ENCODE measurements at regions not wholly inside any gene's neighbourhood (a gene's known extent, or its start where the extent isn't known, plus 50 kb on each side); places are given as distances from the start of the nearest gene placed in this dataset.

- H3K9me2 ChIP-seq (ENCODE audit: insufficient read depth): no peaks in the 10 kb centered on the region
- no peaks in the 10 kb centered on the region for H3F3A ChIP-seq (ENCODE audit: insufficient read depth, low read depth)
- no peaks in the 10 kb centered on the region for H3K27me3 ChIP-seq (ENCODE audit: insufficient read depth, low read depth)
- no peak overlapping the region for H2AFZ ChIP-seq
- no peak overlapping the region for H3K4me3 ChIP-seq
- no peaks in the 10 kb centered on the region for H3K36me3 ChIP-seq (ENCODE audit: low read depth)
- ChIA-PET CTCF (no interaction called here), POLR2A (ENCODE audit: unreplicated experiment) (no interaction called here)
- H3K79me2 ChIP-seq (ENCODE audit: low read depth): no peaks in the 10 kb centered on the region
- H3K4me1 ChIP-seq (replicated peaks; ENCODE audit: insufficient read depth): no peaks in the 10 kb centered on the region
- H4K20me1 ChIP-seq (ENCODE audit: insufficient read depth): no peaks in the 10 kb centered on the region
- TF ChIP-seq EZH2 (IDR thresholded peaks at IDR 0.05; ENCODE audit: low read depth): no peak
- TF ChIP-seq CTCF (conservative IDR thresholded peaks at IDR 0.05): no peak
- H3K27ac ChIP-seq: no peak overlapping the region
- no peak for DNase-seq
- H3K9me3 ChIP-seq (ENCODE audit: insufficient read depth, low read depth): no peaks in the 10 kb centered on the region
- intact Hi-C loops (cut with micrococcal nuclease; ENCODE audit: unreplicated experiment): no loop called here
- no peak overlapping the region for H3K4me2 ChIP-seq
- no TSS peak for BruUV-seq (replicated peaks)
These were observed 188.2 kb downstream of the KCNRG start for GRCh38 chr13:50203256-50203941.

DNA sequence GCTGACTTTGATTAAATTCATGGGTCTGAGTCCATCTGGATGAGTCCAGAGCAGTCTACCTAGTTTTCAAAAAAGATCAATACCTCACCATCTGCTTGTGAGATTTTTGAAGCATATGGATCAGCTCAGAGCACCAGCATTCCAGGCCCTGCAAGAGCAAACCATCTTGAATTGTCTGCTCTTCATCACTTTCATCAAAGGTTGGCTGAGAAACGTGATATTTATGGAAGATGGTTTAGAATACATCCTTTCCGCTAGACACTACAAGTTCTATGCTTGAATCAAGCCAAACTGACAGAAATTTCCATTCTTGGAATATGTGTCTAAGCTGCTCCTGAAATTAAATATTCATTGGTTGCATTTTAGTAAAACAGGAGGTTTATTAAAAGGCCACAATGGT, 190.3 kb downstream of the KCNRG start:
- no peak overlapping the region for H3K4me2 ChIP-seq
- H3K9me3 ChIP-seq (ENCODE audit: insufficient read depth, low read depth): no peaks in the 10 kb centered on the region
- H3K36me3 ChIP-seq (ENCODE audit: low read depth): no peaks in the 10 kb centered on the region
- no peak for DNase-seq
- peaks cover 3% of the 10 kb centered on the region; the same call in 1 of the 2 replicates for H3K4me1 ChIP-seq (replicated peaks; ENCODE audit: insufficient read depth)
- H3K79me2 ChIP-seq (ENCODE audit: low read depth): no peaks in the 10 kb centered on the region
- ChIA-PET CTCF (no interaction called here), POLR2A (ENCODE audit: unreplicated experiment) (no interaction called here)
- no peak for TF ChIP-seq EZH2 (IDR thresholded peaks at IDR 0.05; ENCODE audit: low read depth)
- TF ChIP-seq CTCF (conservative IDR thresholded peaks at IDR 0.05): no peak
- intact Hi-C loops (cut with micrococcal nuclease; ENCODE audit: unreplicated experiment): no loop called here
- no peaks in the 10 kb centered on the region for H4K20me1 ChIP-seq (ENCODE audit: insufficient read depth)
- no peak overlapping the region for H3K4me3 ChIP-seq
- H3K9me2 ChIP-seq (ENCODE audit: insufficient read depth): no peaks in the 10 kb centered on the region
- H3F3A ChIP-seq (ENCODE audit: insufficient read depth, low read depth): no peaks in the 10 kb centered on the region
- H3K27me3 ChIP-seq (ENCODE audit: insufficient read depth, low read depth): no peaks in the 10 kb centered on the region
- no TSS peak for BruUV-seq (replicated peaks)
- H3K27ac ChIP-seq: no peak overlapping the region
- H2AFZ ChIP-seq: no peak overlapping the region

- intact Hi-C loops (cut with micrococcal nuclease; ENCODE audit: unreplicated experiment): no loop called here
- Histone ChIP-seq H3K79me2 (ENCODE audit: low read depth) (no peaks in the 10 kb centered on the region), H3K27me3 (ENCODE audit: insufficient read depth, low read depth) (no peaks in the 10 kb centered on the region), H2AFZ (no peak overlapping the region), H3K4me2 (no peak overlapping the region), H4K20me1 (ENCODE audit: insufficient read depth) (no peaks in the 10 kb centered on the region), H3K36me3 (ENCODE audit: low read depth) (no peaks in the 10 kb centered on the region), H3K4me1 (replicated peaks; ENCODE audit: insufficient read depth) (peaks cover 6% of the 10 kb centered on the region; the same call in 1 of the 2 replicates), H3K27ac (no peak overlapping the region), H3F3A (ENCODE audit: insufficient read depth, low read depth) (no peaks in the 10 kb centered on the region), H3K9me3 (ENCODE audit: insufficient read depth, low read depth) (peaks cover 5% of the 10 kb centered on the region; the same call in 1 of the 2 replicates), H3K9me2 (ENCODE audit: insufficient read depth) (no peaks in the 10 kb centered on the region), H3K4me3 (no peak overlapping the region)
- ChIA-PET CTCF (no interaction called here), POLR2A (ENCODE audit: unreplicated experiment) (interaction anchor here (0.7 kb wide), 1 partner anchor 547 kb away, joined by 3 read pairs; no protein-coding TSS in a partner anchor)
- peak in 1 of 2 experiments; percentile 24 for DNase-seq
- TF ChIP-seq CTCF (conservative IDR thresholded peaks at IDR 0.05) (no peak), EZH2 (IDR thresholded peaks at IDR 0.05; ENCODE audit: low read depth) (no peak)
- no TSS peak for BruUV-seq (replicated peaks)
These were observed 193.6 kb downstream of the KCNRG start for GRCh38 chr13:50208826-50209335.

All from PC-9 (cell line).